ENCODE measurements at regions not wholly inside any gene's neighbourhood (a gene's known extent, or its start where the extent isn't known, plus 50 kb on each side); places are given as distances from the start of the nearest gene placed in this dataset.

DNA sequence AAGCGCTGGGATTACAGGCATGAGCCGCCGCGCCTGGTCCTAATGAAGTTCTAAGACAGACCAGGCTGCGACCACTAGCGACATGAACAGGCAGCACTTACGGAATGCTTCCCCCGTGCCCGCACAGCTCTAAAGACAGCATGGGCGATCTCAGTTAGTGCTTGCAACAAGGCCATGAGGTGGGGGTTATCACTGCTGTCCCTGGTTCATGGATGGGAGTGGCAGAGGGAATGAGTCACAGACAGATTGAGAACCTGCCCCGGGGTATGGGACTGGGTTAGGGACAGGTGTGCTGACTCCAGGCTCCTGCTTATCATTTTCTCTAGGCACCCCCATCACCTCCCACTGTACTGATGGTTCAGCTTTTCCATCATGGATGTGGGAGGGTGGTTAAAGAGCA lies 160.9 kb downstream of the VRK1 start:
- H3K4me3 ChIP-seq (ENCODE audit: low read length) = no peak overlapping the region
- H3K9ac ChIP-seq (ENCODE audit: low read depth, low read length) = no peak overlapping the region
- H3K4me2 ChIP-seq (ENCODE audit: low read length) = no peak overlapping the region
- no peaks in the 10 kb centered on the region for H3K27me3 ChIP-seq (ENCODE audit: control insufficient read depth, insufficient read depth, low read length)
- no peaks in the 10 kb centered on the region for H3K9me3 ChIP-seq (replicated peaks; ENCODE audit: low read length)
- H3K36me3 ChIP-seq (ENCODE audit: insufficient read depth, low read length) = no peaks in the 10 kb centered on the region
- no peaks in the 10 kb centered on the region for H3K4me1 ChIP-seq (ENCODE audit: control insufficient read depth, insufficient read depth, low read length)

DNA sequence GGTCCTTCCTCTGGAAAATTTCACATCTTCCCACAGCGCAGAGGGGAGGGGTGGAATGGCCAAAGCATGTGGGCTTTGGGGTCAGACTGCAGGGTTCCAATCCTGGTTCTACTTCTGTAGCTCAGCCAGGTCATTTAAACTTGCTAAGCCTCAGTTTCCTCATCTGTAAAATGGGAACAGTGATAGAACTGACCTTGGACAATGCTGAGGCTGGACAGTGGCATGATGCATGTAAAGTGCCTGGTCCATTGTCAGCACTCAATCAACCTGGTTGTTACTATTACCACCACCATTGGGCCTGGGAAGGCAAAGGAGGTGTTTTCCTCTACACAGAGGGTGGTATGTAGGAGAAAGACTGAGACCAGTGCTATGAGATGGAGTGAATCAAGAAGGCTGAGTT lies 162.8 kb downstream of the VRK1 start:
- no peaks in the 10 kb centered on the region for H3K4me1 ChIP-seq (ENCODE audit: control insufficient read depth, insufficient read depth, low read length)
- H3K36me3 ChIP-seq (ENCODE audit: insufficient read depth, low read length) = no peaks in the 10 kb centered on the region
- no peak overlapping the region for H3K9ac ChIP-seq (ENCODE audit: low read depth, low read length)
- no peaks in the 10 kb centered on the region for H3K27me3 ChIP-seq (ENCODE audit: control insufficient read depth, insufficient read depth, low read length)
- no peaks in the 10 kb centered on the region for H3K9me3 ChIP-seq (replicated peaks; ENCODE audit: low read length)
- H3K4me3 ChIP-seq (ENCODE audit: low read length) = no peak overlapping the region
- no peak overlapping the region for H3K4me2 ChIP-seq (ENCODE audit: low read length)

DNA sequence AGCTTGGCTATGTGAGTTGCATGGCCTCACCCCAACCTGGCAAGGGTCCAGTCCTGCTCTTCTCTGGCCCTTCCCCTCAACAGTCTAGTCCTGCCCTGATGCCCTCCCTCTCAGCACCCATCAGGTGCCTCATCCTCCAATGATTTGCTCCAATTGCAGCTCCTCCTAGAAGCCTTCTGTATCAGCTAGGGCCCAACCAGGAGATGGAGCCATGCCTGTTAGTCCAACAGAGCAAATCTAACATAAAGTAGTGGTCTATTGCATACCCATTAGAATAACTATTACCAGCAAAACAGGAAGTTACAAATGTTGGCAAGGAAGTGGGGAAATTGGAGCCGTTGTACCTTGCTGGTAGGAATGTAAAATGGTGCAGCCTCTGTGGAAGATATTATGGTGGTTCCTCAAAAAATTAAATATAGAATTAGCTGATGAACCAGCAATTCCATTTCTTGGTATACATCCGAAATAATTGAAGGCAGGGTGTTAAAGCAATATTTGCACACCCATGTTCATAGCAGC lies 163.5 kb downstream of the VRK1 start:
- Histone ChIP-seq H3K9ac (ENCODE audit: low read depth, low read length) (no peak overlapping the region), H3K4me2 (ENCODE audit: low read length) (no peak overlapping the region), H3K36me3 (ENCODE audit: insufficient read depth, low read length) (no peaks in the 10 kb centered on the region), H3K27me3 (ENCODE audit: control insufficient read depth, insufficient read depth, low read length) (no peaks in the 10 kb centered on the region), H3K4me3 (ENCODE audit: low read length) (no peak overlapping the region), H3K9me3 (replicated peaks; ENCODE audit: low read length) (no peaks in the 10 kb centered on the region), H3K4me1 (ENCODE audit: control insufficient read depth, insufficient read depth, low read length) (no peaks in the 10 kb centered on the region)

DNA sequence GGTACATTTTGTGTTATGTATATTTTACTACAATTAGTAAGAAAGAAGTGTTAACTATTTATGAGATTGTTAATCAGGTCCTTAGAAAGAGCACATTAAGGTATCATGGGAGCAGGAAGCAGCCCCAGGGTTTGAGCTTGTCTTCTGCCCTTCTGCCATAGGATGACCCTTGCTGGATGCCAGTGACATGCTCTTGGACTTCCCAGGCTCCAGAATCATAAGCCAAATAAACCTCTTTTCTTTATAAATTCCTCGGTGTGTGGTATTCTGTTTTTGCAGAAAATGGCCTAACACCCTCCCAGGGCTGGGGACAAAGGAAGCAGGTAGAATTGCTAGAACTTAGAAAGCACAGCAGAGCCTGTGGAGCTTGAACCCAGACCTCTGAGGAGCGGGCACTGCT lies 164.7 kb downstream of the VRK1 start:
- Histone ChIP-seq H3K27me3 (ENCODE audit: control insufficient read depth, insufficient read depth, low read length) (no peaks in the 10 kb centered on the region), H3K36me3 (ENCODE audit: insufficient read depth, low read length) (no peaks in the 10 kb centered on the region), H3K9ac (ENCODE audit: low read depth, low read length) (no peak overlapping the region), H3K4me1 (ENCODE audit: control insufficient read depth, insufficient read depth, low read length) (no peaks in the 10 kb centered on the region), H3K4me2 (ENCODE audit: low read length) (no peak overlapping the region), H3K9me3 (replicated peaks; ENCODE audit: low read length) (peaks cover under 1% of the 10 kb centered on the region), H3K4me3 (ENCODE audit: low read length) (no peak overlapping the region)

DNA sequence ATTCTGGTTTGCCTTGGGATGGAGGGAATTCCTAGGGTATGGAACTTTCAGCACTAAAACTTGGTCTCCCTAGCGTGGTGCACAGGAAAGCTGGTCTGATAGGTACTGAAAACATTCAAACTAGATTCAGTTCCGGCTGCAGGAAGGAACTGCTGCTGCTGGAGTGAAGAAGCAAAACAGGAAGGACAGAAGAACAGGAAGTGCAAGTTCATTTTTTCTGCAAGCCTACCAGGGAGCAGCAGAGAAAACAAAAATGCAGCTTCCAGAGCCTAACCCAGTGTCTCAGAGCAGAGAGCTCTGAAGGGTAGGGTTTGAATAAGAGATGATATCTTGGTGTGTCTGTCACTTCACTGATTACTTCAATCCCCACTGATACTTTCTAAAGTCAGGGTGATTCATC lies 165.2 kb downstream of the VRK1 start:
- Histone ChIP-seq H3K4me2 (ENCODE audit: low read length) (no peak overlapping the region), H3K4me1 (ENCODE audit: control insufficient read depth, insufficient read depth, low read length) (no peaks in the 10 kb centered on the region), H3K4me3 (ENCODE audit: low read length) (no peak overlapping the region), H3K27me3 (ENCODE audit: control insufficient read depth, insufficient read depth, low read length) (no peaks in the 10 kb centered on the region), H3K9ac (ENCODE audit: low read depth, low read length) (no peak overlapping the region), H3K9me3 (replicated peaks; ENCODE audit: low read length) (peaks cover 5% of the 10 kb centered on the region), H3K36me3 (ENCODE audit: insufficient read depth, low read length) (no peaks in the 10 kb centered on the region)

DNA sequence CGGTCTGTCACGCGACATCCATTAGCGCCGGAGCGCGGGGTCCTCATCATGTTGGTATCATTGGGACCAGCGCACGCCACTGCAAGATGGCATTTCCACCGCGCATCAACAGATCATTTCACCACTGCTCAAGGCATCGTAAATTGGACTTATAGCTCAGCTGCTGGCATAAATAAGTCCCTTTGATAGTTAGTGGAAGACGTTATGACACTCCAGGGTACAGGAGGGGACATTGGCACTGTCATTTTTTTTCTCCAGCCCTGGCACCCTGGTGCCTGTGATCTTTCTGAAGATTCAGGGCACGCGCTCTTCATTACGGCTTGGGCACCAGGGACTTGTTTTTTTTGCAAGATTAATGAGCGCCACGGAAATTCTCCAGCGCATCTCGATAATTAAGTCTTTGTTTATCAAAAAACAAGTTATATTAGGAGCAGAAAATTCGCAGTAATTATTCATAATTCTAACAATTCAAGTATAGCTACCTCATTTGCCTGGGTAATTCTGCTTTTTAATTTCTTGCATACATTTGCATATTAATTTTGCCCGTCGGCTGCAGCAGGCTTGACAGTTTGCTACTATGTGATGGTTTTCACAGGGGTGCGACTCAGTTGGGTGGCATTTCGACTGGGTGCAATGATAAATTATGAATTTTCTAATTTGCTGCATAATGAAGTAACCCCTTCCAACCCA lies 167.7 kb downstream of the VRK1 start:
- H3K4me3 ChIP-seq (ENCODE audit: low read length) = no peak overlapping the region
- peaks cover 7% of the 10 kb centered on the region for H3K9me3 ChIP-seq (replicated peaks; ENCODE audit: low read length)
- H3K4me2 ChIP-seq (ENCODE audit: low read length) = no peak overlapping the region
- H3K9ac ChIP-seq (ENCODE audit: low read depth, low read length) = no peak overlapping the region
- H3K27me3 ChIP-seq (ENCODE audit: control insufficient read depth, insufficient read depth, low read length) = no peaks in the 10 kb centered on the region
- H3K4me1 ChIP-seq (ENCODE audit: control insufficient read depth, insufficient read depth, low read length) = no peaks in the 10 kb centered on the region
- H3K36me3 ChIP-seq (ENCODE audit: insufficient read depth, low read length) = no peaks in the 10 kb centered on the region

DNA sequence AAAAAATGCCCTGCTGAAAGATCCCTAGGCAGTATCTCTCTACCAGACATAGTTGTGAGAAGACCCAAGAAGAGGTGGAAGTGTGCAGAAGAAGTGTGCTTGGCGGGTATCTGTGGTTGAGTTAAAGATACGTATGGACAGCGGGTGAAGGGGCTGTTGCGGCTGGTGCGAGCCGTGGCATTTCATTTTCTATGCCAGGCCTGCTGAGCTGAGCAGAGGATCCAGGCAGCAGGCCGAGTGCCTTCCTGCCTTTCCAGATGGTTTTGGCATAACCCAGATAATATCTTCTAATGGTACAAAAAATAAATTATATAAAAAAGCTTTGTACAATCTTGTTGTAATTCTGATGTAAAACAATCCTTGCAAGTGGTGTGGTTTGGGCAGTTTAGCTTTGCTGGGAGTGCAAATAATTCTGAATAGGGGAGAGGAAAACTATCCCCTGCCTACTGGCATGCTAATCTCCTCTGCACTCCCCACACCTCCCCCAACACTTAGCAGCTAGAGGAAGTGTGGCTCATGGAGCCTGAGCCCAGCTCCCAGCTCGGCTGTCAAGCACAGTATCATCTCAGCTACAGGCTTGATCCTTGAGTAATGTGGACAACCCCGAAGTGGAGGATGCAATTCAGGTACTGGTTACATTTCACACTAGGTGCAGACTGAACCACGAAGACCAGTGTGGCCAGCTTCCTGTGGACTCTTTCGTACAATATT lies 168.9 kb downstream of the VRK1 start:
- H3K27me3 ChIP-seq (ENCODE audit: control insufficient read depth, insufficient read depth, low read length) = no peaks in the 10 kb centered on the region
- H3K4me3 ChIP-seq (ENCODE audit: low read length) = no peak overlapping the region
- H3K4me1 ChIP-seq (ENCODE audit: control insufficient read depth, insufficient read depth, low read length) = no peaks in the 10 kb centered on the region
- H3K9ac ChIP-seq (ENCODE audit: low read depth, low read length) = no peak overlapping the region
- H3K36me3 ChIP-seq (ENCODE audit: insufficient read depth, low read length) = no peaks in the 10 kb centered on the region
- H3K4me2 ChIP-seq (ENCODE audit: low read length) = no peak overlapping the region
- H3K9me3 ChIP-seq (replicated peaks; ENCODE audit: low read length) = peaks cover 7% of the 10 kb centered on the region

DNA sequence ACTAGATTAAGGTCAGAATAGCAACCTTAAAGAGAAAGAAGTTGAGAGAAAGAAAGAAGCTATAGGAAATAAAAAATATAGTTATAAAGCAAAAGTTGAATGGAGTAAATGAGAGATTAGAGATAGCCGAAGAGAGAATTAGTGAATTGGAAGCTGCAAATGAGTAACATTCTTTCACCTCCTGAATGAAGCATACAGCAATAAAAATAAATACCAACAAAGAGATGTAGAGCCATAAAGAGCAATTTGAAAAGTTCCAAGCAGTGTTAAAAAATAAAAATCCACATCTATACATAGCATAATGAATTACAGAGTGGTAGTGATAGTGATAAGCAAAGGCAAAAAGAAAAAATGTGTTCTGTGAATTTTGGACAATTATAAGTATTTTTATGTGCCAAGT lies 177.9 kb downstream of the VRK1 start:
- H3K4me2 ChIP-seq (ENCODE audit: low read length) = no peak overlapping the region
- H3K9ac ChIP-seq (ENCODE audit: low read depth, low read length) = no peak overlapping the region
- no peaks in the 10 kb centered on the region for H3K4me1 ChIP-seq (ENCODE audit: control insufficient read depth, insufficient read depth, low read length)
- H3K27me3 ChIP-seq (ENCODE audit: control insufficient read depth, insufficient read depth, low read length) = no peaks in the 10 kb centered on the region
- no peak overlapping the region for H3K4me3 ChIP-seq (ENCODE audit: low read length)
- H3K9me3 ChIP-seq (replicated peaks; ENCODE audit: low read length) = no peaks in the 10 kb centered on the region
- H3K36me3 ChIP-seq (ENCODE audit: insufficient read depth, low read length) = no peaks in the 10 kb centered on the region

DNA sequence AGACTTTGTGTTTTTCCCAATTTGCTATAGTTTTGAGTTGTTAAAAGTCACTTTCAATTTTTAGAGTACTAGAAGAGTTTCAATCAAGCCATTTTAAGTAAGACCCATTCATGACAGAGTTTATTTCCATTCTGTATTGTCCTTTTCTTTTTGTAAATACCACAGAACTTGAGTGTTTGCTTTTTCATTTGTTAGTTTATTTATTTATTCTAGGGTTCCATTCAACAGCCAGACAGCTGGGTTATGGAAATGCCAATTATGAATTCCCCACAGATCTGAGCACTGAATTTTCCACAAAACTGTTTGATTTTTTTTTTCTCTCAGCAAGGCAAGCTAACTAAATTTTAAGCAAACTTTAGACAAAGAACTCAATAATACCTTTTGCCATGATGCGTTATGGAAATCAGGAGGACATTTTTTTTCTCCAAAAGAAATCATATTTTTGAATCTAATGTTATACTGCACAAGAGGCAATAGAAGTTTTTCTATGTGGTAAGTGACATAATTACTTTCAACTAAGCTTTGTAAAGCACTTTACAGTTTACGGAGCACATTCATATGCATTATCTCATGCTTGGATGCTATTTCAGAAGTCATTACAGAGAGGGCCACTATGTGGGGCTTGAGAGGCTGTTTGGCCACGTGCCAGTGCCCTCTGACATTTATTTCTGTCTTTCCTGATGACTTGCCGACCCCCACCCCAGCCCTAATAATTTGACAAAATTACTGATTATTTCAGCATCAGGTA lies 181.5 kb downstream of the VRK1 start:
- no peaks in the 10 kb centered on the region for H3K27me3 ChIP-seq (ENCODE audit: control insufficient read depth, insufficient read depth, low read length)

DNA sequence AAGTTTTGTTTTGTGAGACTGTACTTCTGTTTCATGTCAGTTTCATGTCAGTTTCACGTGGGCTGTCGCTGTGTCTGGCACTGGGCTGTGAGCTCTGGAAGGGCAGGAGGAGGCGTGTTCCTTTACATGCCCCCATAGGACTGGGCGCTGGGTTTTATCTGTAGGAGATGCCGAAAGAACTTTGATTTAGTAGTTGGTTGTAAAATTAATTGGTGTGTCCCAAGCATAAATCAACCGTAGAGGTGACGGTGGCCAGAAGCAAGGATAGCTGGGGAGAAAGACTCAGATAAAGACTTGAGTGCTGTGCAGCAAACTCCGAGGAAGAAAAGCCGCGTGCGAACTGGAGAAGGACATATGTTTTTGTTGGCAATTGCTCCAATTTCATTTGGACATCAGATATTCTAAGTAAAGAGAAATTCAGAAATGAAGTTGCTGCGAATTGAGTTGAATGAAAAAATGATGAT lies 182.5 kb downstream of the VRK1 start:
- no peak overlapping the region for H3K4me3 ChIP-seq (ENCODE audit: low read length)

More for the DNA sequence above, 181.5 kb downstream of the VRK1 start:
- H3K4me1 ChIP-seq (ENCODE audit: control insufficient read depth, insufficient read depth, low read length) = no peaks in the 10 kb centered on the region
- no peak overlapping the region for H3K9ac ChIP-seq (ENCODE audit: low read depth, low read length)
- H3K9me3 ChIP-seq (replicated peaks; ENCODE audit: low read length) = peaks cover 9% of the 10 kb centered on the region
- H3K36me3 ChIP-seq (ENCODE audit: insufficient read depth, low read length) = no peaks in the 10 kb centered on the region
- no peak overlapping the region for H3K4me3 ChIP-seq (ENCODE audit: low read length)
- H3K4me2 ChIP-seq (ENCODE audit: low read length) = no peak overlapping the region

DNA sequence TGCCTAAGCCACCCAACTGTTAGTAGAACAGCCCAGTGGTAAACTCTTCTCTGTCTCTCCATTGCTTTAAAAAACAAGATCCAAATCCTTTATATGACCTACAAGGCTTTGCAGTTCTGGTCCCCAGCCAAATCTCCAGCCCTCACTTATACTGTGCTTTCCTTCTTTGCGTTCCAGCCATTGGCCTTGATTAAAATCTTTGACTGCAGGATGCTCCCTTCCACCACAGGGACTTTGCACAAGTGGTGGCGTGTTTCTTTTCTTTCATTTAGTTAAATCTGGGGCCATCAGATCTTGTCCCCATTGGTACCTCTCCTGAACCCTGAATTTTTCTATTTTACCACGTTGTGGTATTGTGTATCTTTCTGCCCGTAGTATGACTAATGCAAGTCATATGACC lies 183.7 kb downstream of the VRK1 start:
- Histone ChIP-seq H3K4me3 (ENCODE audit: low read length) (no peak overlapping the region), H3K36me3 (ENCODE audit: insufficient read depth, low read length) (no peaks in the 10 kb centered on the region), H3K4me2 (ENCODE audit: low read length) (no peak overlapping the region), H3K27me3 (ENCODE audit: control insufficient read depth, insufficient read depth, low read length) (no peaks in the 10 kb centered on the region), H3K4me1 (ENCODE audit: control insufficient read depth, insufficient read depth, low read length) (no peaks in the 10 kb centered on the region), H3K9me3 (replicated peaks; ENCODE audit: low read length) (peaks cover 13% of the 10 kb centered on the region), H3K9ac (ENCODE audit: low read depth, low read length) (no peak overlapping the region)

More for the DNA sequence above, 182.5 kb downstream of the VRK1 start:
- H3K9ac ChIP-seq (ENCODE audit: low read depth, low read length) = no peak overlapping the region
- peaks cover 13% of the 10 kb centered on the region for H3K9me3 ChIP-seq (replicated peaks; ENCODE audit: low read length)
- H3K36me3 ChIP-seq (ENCODE audit: insufficient read depth, low read length) = no peaks in the 10 kb centered on the region
- H3K27me3 ChIP-seq (ENCODE audit: control insufficient read depth, insufficient read depth, low read length) = no peaks in the 10 kb centered on the region
- H3K4me2 ChIP-seq (ENCODE audit: low read length) = no peak overlapping the region
- H3K4me1 ChIP-seq (ENCODE audit: control insufficient read depth, insufficient read depth, low read length) = no peaks in the 10 kb centered on the region

Measured in skeletal muscle satellite cell (primary cell).